GM12878 (cell line): ENCODE measurements at regions not wholly inside any gene's neighbourhood (a gene's known extent, or its start where the extent isn't known, plus 50 kb on each side); places are given as distances from the start of the nearest gene placed in this dataset.

Experiments used
- ATAC-seq: fragments of 200-7000 bp; cut with Tn5 transposase; 3 replicates; pipeline ENCODE4 v1.9.1; 2020; ENCODE audit warnings: mild to moderate bottlenecking, moderate library complexity
- BruUV-seq: library from RNA; stranded (reverse); fragments of 400-500 nt; replicated peaks from 2 replicates; lab custom pipeline; 2021; lab: Mats Ljungman, UMichigan
- CTCF ChIA-PET: fragments of 300-600 bp; sonication (Branson Sonifier 250); formaldehyde crosslinking; extraction: SDS; loops from one replicate; lab custom pipeline; 2021; ENCODE audit warnings: inconsistent platforms; lab: Yijun Ruan, JAX
- POLR2A ChIA-PET: fragments of 350-600 bp; formaldehyde crosslinking; extraction: SDS; loops from one replicate; lab custom pipeline; 2021; ENCODE audit warnings: inconsistent platforms; lab: Charles Lee
- RAD21 ChIA-PET: fragments of 300-600 bp; sonication (Branson Sonifier 250); formaldehyde crosslinking; loops from one replicate; lab custom pipeline; 2023; ENCODE audit warnings: antibody characterized with exemption; ENCODE audit not compliant: unreplicated experiment; lab: Charles Lee
- SMC1A ChIA-PET: fragments of 300-600 bp; sonication (Branson Sonifier 250); formaldehyde crosslinking; loops from one replicate; lab custom pipeline; 2023; ENCODE audit not compliant: unreplicated experiment, uncharacterized antibody; lab: Charles Lee
- DNase-seq: peaks from one replicate; pipeline ENCODE4 v3.0.0-alpha.2; 2011; ENCODE audit warnings: low read depth, low spot score
- FAIRE-seq: peaks from 3 replicates; lab custom pipeline; 2011; peaks lifted over from hg19 to GRCh38; lab: Jason Lieb, UNC
- H2AFZ ChIP-seq: 2 replicates; pipeline ENCODE4 v1.6.0; 2011; ENCODE audit warnings: low read depth, low read length, control low read depth; ENCODE audit not compliant: control insufficient read depth
- H3K27ac ChIP-seq: 2 replicates; pipeline ENCODE4 v1.5.1; 2011; ENCODE audit warnings: control low read depth; ENCODE audit not compliant: control insufficient read depth, insufficient read depth
- H3K27me3 ChIP-seq, 2 experiments: replicated peaks in 1 of 2; 2 replicates each; pipeline versions ENCODE4 v1.6.0 to v1.6.1; 2011; ENCODE audit warnings: low read length in 1 of 2; ENCODE audit not compliant: control insufficient read depth in 2 of 2, insufficient read depth in 2 of 2
- H3K36me3 ChIP-seq, 2 experiments: 2 replicates each; pipeline ENCODE4 v1.5.1; 2011; ENCODE audit warnings: low read length in 1 of 2; ENCODE audit not compliant: control insufficient read depth in 2 of 2, insufficient read depth in 2 of 2
- H3K4me1 ChIP-seq: 2 replicates; pipeline ENCODE4 v1.6.1; 2011; ENCODE audit warnings: mild to moderate bottlenecking, low read length, moderate library complexity, mixed read lengths; ENCODE audit not compliant: control insufficient read depth, insufficient read depth
- H3K4me2 ChIP-seq: 2 replicates; pipeline ENCODE4 v1.6.0; 2011; ENCODE audit warnings: control low read depth; ENCODE audit not compliant: control insufficient read depth, insufficient read depth
- H3K4me3 ChIP-seq: fragments of 200-600 bp; sonication (generic); 2 replicates; pipeline ENCODE4 v1.5.1; 2016
- H3K79me2 ChIP-seq: 2 replicates; pipeline ENCODE4 v1.6.0; 2011; ENCODE audit warnings: low read length; ENCODE audit not compliant: control insufficient read depth, insufficient read depth
- H3K9ac ChIP-seq: 2 replicates; pipeline ENCODE4 v1.8.0; 2011; ENCODE audit warnings: low read length, control low read depth, mixed read lengths; ENCODE audit not compliant: control insufficient read depth, insufficient read depth
- H3K9me3 ChIP-seq: replicated peaks from 3 replicates; pipeline ENCODE4 v1.5.1; 2011; ENCODE audit warnings: mild to moderate bottlenecking, low read length; ENCODE audit not compliant: control insufficient read depth, insufficient read depth
- H4K20me1 ChIP-seq: 2 replicates; pipeline ENCODE4 v1.6.0; 2011; ENCODE audit not compliant: control insufficient read depth, insufficient read depth
- CBFB ChIP-seq: IDR thresholded peaks from 2 replicates; pipeline ENCODE4 v1.6.1; 2016; ENCODE audit warnings: antibody characterized with exemption, low read depth
- CUX1 ChIP-seq: IDR thresholded peaks from 2 replicates; pipeline ENCODE4 v1.6.1; 2012; ENCODE audit warnings: improper control_type of control experiment, low read depth, low read length; ENCODE audit not compliant: insufficient replicate concordance
- FOXK2 ChIP-seq: fragments of 450-650 bp; IDR thresholded peaks from 2 replicates; pipeline ENCODE4 v1.6.1; 2017; ENCODE audit warnings: mild to moderate bottlenecking, moderate library complexity
- IKZF2 ChIP-seq, 2 experiments: fragments of 450-650 bp; IDR thresholded peaks; 2 replicates each; pipeline ENCODE4 v1.6.1; 2017; ENCODE audit warnings: mild to moderate bottlenecking in 2 of 2, moderate library complexity in 2 of 2
- IRF4 ChIP-seq: IDR thresholded peaks from 2 replicates; pipeline ENCODE4 v1.6.1; 2011; ENCODE audit warnings: low read depth, low read length
- KLF5 ChIP-seq: fragments of 450-650 bp; IDR thresholded peaks from 2 replicates; pipeline ENCODE4 v1.6.1; 2014; ENCODE audit warnings: mild to moderate bottlenecking; ENCODE audit not compliant: partially characterized antibody
- NKRF ChIP-seq: fragments of 450-650 bp; conservative IDR thresholded peaks from 2 replicates; pipeline ENCODE4 v1.6.1; 2017; ENCODE audit warnings: mild to moderate bottlenecking, moderate library complexity
- RUNX3 ChIP-seq: IDR thresholded peaks from 2 replicates; pipeline ENCODE4 v1.6.1; 2012; ENCODE audit warnings: low read length, inconsistent platforms
- SPI1 ChIP-seq: IDR thresholded peaks from 2 replicates; pipeline ENCODE4 v1.6.1; 2011; ENCODE audit warnings: low read depth, mild to moderate bottlenecking, low read length, moderate library complexity, borderline replicate concordance; ENCODE audit not compliant: insufficient read depth
- TAF1 ChIP-seq: IDR thresholded peaks from 2 replicates; pipeline ENCODE4 v1.6.1; 2011; ENCODE audit warnings: mild to moderate bottlenecking, low read depth, low read length, borderline replicate concordance
- USF2 ChIP-seq: IDR thresholded peaks from 2 replicates; pipeline ENCODE4 v1.6.1; 2011; ENCODE audit warnings: low read depth, low read length, improper control_type of control experiment, borderline replicate concordance
- ZZZ3 ChIP-seq: IDR thresholded peaks from 2 replicates; pipeline ENCODE4 v1.6.1; 2011; ENCODE audit warnings: low read depth; ENCODE audit not compliant: control insufficient read depth, insufficient read length
- WGBS: methylation state at CpG from one replicate; pipeline ENCODE4 v1.1.6; 2016; ENCODE audit warnings: low lambda C conversion rate; ENCODE audit not compliant: insufficient replicate concordance, insufficient coverage; ENCODE audit errors: missing lambda C conversion rate; 5-methylcytosine and 5-hydroxymethylcytosine counted together
- in situ Hi-C: fragments of 300-500 bp; cut with MboI; formaldehyde crosslinking; loops from 9 replicates; pipeline ENCODE4 v1.14.3; 2018; ENCODE audit warnings: mixed read lengths
- intact Hi-C: fragments of 100-400 bp; cut with micrococcal nuclease; formaldehyde crosslinking; loops from one replicate; pipeline ENCODE4 v1.14.2; 2022; ENCODE audit not compliant: unreplicated experiment

- no peak for ATAC-seq
- Histone ChIP-seq H3K9ac (no peak overlapping the region), H3K79me2 (no peaks in the 10 kb centered on the region), H3K4me3 (no peak overlapping the region), H4K20me1 (no peaks in the 10 kb centered on the region), H2AFZ (no peak overlapping the region), H3K4me1 (no peaks in the 10 kb centered on the region; the same call in 1 of the 2 replicates), H3K27me3 (no peaks in the 10 kb centered on the region), H3K4me2 (no peak overlapping the region), H3K9me3 (no peaks in the 10 kb centered on the region), H3K36me3 (no peaks in the 10 kb centered on the region), H3K27ac (no peak overlapping the region)
- no peak for FAIRE-seq
- no peak for TF ChIP-seq TAF1
- TF ChIP-seq FOXK2: no peak
- no peak for TF ChIP-seq KLF5
- no peak for TF ChIP-seq CBFB
- no peak for TF ChIP-seq CUX1
- TF ChIP-seq ZZZ3: no peak
- no peak for TF ChIP-seq RUNX3
- TF ChIP-seq SPI1: no peak
- no peak for TF ChIP-seq NKRF
- no peak for TF ChIP-seq IRF4
- TF ChIP-seq IKZF2 (IDR thresholded peaks at IDR 0.05): no peak
- no peak for TF ChIP-seq USF2
- no peak for DNase-seq
- ChIA-PET CTCF (no interaction called here), POLR2A (no interaction called here), SMC1A (interaction anchor here (0.7 to 1.3 kb wide), 2 partner anchors 18 to 92 kb away, joined by 3 to 5 read pairs; no protein-coding TSS in a partner anchor), RAD21 (no interaction called here)
- intact Hi-C loops (no loop called here), in situ Hi-C loops (no loop called here)
- no TSS peak for BruUV-seq
- WGBS: 61% methylated on average over 5 of the region's 5 CpGs
Observed at GRCh38 chr7:155222573-155222972, 75.1 kb upstream of the INSIG1 start.
